Lung (tissue), 11 donors: ENCODE measurements at regions not wholly inside any gene's neighbourhood (a gene's known extent, or its start where the extent isn't known, plus 50 kb on each side); places are given as distances from the start of the nearest gene placed in this dataset.

Experiments
- ATAC-seq: fragments of 200-7000 bp; cut with Tn5 transposase; one replicate; pipeline ENCODE4 v1.9.1; 2020; ENCODE audit warnings: moderate number of reproducible peaks; ENCODE audit not compliant: insufficient read depth, low FRiP score
- DNase-seq, 3 donors: peaks; one replicate each; pipeline ENCODE4 v3.0.0-alpha.2; 2013 to 2017
- H3K27ac ChIP-seq, 2 donors: one replicate each; pipeline ENCODE4 v1.5.1; 2013; ENCODE audit warnings: mild to moderate bottlenecking in 2 of 2, moderate library complexity in 2 of 2, control low read depth in 1 of 2, inconsistent platforms in 1 of 2, low read depth in 1 of 2, low read length in 1 of 2
- H3K27me3 ChIP-seq, 3 donors: one replicate each; pipeline ENCODE4 v1.5.1; 2013; ENCODE audit warnings: low read length in 2 of 3; ENCODE audit not compliant: control insufficient read depth in 3 of 3, insufficient read depth in 3 of 3
- H3K36me3 ChIP-seq, 4 donors: one replicate each; pipeline ENCODE4 v1.5.1; 2013; ENCODE audit warnings: low read length in 4 of 4, mild to moderate bottlenecking in 1 of 4, moderate library complexity in 1 of 4; ENCODE audit not compliant: control insufficient read depth in 4 of 4, insufficient read depth in 4 of 4
- H3K4me1 ChIP-seq, 5 donors: one replicate each; pipeline ENCODE4 v1.5.1; 2013; ENCODE audit warnings: low read length in 5 of 5, mild to moderate bottlenecking in 2 of 5, moderate library complexity in 1 of 5; ENCODE audit not compliant: control insufficient read depth in 5 of 5, insufficient read depth in 5 of 5
- H3K4me3 ChIP-seq: one replicate; pipeline ENCODE4 v1.5.1; 2013; ENCODE audit warnings: mild to moderate bottlenecking, control low read depth, moderate library complexity
- H3K9ac ChIP-seq, 2 donors: one replicate each; pipeline ENCODE4 v1.5.1; 2013; ENCODE audit warnings: low read length in 2 of 2, control low read depth in 1 of 2; ENCODE audit not compliant: insufficient read depth in 1 of 2
- H3K9me3 ChIP-seq, 4 donors: one replicate each; pipeline ENCODE4 v1.5.1; 2013; ENCODE audit warnings: low read length in 3 of 4, mild to moderate bottlenecking in 1 of 4, moderate library complexity in 1 of 4; ENCODE audit not compliant: control insufficient read depth in 4 of 4, insufficient read depth in 3 of 4
- WGBS, 2 donors: extraction: QIAGEN DNeasy Blood & Tissue Kit; methylation state at CpG; one replicate each; pipeline ENCODE4 v1.1.7; 2013; 5-methylcytosine and 5-hydroxymethylcytosine counted together
- TF ChIP-seq, protein P1 (sequence below): IDR thresholded peaks from 2 replicates; pipeline ENCODE4 v1.5.1; 2012; ENCODE audit warnings: mild to moderate bottlenecking; ENCODE audit errors: control extremely low read depth, extremely low read depth
- donor health status: control.
- donor health status: control.
- donor health status: Bipolar disorder and iron deficiency.
- donor health status: healthy.
- donor health status: DM: yes; HTN: yes; CAD: no.

- ATAC-seq (no peak), DNase-seq (peak; percentile 62 to 91 (median 86))
- 71 to 81% methylated on average over 16 of the region's 16 CpGs for WGBS, 2 donors
- Histone ChIP-seq H3K4me3 (no peak overlapping the region), H3K27me3 (no peaks in the 10 kb centered on the region), H3K4me1 (peaks cover 0 to 41% (median 0%) of the 10 kb centered on the region in 5 donors), H3K9me3 (no peaks in the 10 kb centered on the region), H3K27ac (no peak overlapping the region), H3K36me3 (no peaks in the 10 kb centered on the region), H3K9ac (no peak overlapping the region)
- TF ChIP-seq, protein P1, sequence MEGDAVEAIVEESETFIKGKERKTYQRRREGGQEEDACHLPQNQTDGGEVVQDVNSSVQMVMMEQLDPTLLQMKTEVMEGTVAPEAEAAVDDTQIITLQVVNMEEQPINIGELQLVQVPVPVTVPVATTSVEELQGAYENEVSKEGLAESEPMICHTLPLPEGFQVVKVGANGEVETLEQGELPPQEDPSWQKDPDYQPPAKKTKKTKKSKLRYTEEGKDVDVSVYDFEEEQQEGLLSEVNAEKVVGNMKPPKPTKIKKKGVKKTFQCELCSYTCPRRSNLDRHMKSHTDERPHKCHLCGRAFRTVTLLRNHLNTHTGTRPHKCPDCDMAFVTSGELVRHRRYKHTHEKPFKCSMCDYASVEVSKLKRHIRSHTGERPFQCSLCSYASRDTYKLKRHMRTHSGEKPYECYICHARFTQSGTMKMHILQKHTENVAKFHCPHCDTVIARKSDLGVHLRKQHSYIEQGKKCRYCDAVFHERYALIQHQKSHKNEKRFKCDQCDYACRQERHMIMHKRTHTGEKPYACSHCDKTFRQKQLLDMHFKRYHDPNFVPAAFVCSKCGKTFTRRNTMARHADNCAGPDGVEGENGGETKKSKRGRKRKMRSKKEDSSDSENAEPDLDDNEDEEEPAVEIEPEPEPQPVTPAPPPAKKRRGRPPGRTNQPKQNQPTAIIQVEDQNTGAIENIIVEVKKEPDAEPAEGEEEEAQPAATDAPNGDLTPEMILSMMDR: no peak
Observed at GRCh38 chr18:49663899-49664890, 102.3 kb downstream of the LIPG start.

- H3K36me3 ChIP-seq: no peaks in the 10 kb centered on the region
- DNase-seq (no peak), ATAC-seq (no peak)
- H3K4me1 ChIP-seq: peaks cover 0 to 38% (median 0%) of the 10 kb centered on the region in 5 donors
- no peaks in the 10 kb centered on the region for H3K27me3 ChIP-seq
- no peak overlapping the region for H3K9ac ChIP-seq
- H3K9me3 ChIP-seq: no peaks in the 10 kb centered on the region
- TF ChIP-seq, protein P1: no peak
- no peak overlapping the region for H3K4me3 ChIP-seq
- H3K27ac ChIP-seq: no peak overlapping the region
- 81 to 87% methylated on average over 7 of the region's 7 CpGs for WGBS, 2 donors
Observed at GRCh38 chr18:49662506-49662905, 100.6 kb downstream of the LIPG start.

DNA sequence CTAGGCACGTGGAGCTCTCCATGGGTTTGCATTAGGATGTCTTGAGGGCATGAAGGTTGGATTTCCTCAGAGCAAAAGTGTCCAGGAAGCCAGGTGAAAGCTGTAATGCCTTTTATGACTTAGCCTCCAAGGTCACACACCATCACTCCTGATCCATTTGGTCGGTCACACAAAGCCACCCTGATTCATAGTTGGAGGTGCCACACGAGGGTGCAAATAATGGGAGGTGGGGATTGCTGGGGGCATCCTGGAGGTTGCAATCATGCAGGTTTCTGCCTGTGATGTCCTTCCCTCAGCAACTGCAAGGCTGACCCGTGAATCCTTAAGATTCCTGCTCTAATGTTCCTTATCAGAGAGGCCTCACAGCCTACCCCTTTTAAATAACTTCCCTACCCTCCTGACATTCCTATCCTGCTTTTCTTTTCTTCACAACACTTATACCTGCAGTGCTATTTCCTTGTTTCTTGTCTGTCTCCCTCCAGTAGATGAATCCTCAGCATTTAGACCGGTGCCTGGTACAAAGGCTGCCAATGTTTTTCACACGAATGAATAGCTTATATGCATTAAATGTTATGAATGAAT, 97.1 kb downstream of the LIPG start:
- no peaks in the 10 kb centered on the region for H3K36me3 ChIP-seq
- DNase-seq: no peak
- TF ChIP-seq, protein P1: no peak
- WGBS, 2 donors: 69 to 72% methylated on average over 6 of the region's 6 CpGs
- no peak overlapping the region for H3K27ac ChIP-seq
- H3K9ac ChIP-seq: no peak overlapping the region
- no peak overlapping the region for H3K4me3 ChIP-seq
- peaks cover 0 to 18% (median 0%) of the 10 kb centered on the region in 5 donors for H3K4me1 ChIP-seq
- ATAC-seq: no peak
- no peaks in the 10 kb centered on the region for H3K9me3 ChIP-seq
- no peaks in the 10 kb centered on the region for H3K27me3 ChIP-seq
